ENCODE measurements at regions not wholly inside any gene's neighbourhood (a gene's known extent, or its start where the extent isn't known, plus 50 kb on each side); places are given as distances from the start of the nearest gene placed in this dataset.

GRCh38 chr5:29042152-29042551 is 2003.8 kb upstream of the CDH9 start:
- no peak overlapping the region for H3K27ac ChIP-seq (ENCODE audit: low read length)
- H3K27me3 ChIP-seq (ENCODE audit: low read depth, low read length), result no peaks in the 10 kb centered on the region
- H3K79me2 ChIP-seq (ENCODE audit: low read length), result no peaks in the 10 kb centered on the region
- no peak overlapping the region for H3K9ac ChIP-seq (ENCODE audit: low read length)
- no peak overlapping the region for H3K4me3 ChIP-seq (ENCODE audit: low read length)
- no peak overlapping the region for H3K4me2 ChIP-seq (ENCODE audit: low read length)
- no peak for TF ChIP-seq EZH2phosphoT487 (IDR thresholded peaks at IDR 0.05; ENCODE audit: low read depth)
- TF ChIP-seq CTCF (IDR thresholded peaks at IDR 0.05; ENCODE audit: low read depth, low read length), result no peak
- H4K20me1 ChIP-seq (ENCODE audit: insufficient read depth, low read length), result no peaks in the 10 kb centered on the region
- peaks cover 6% of the 10 kb centered on the region; the same call in 1 of the 2 replicates for H3K4me1 ChIP-seq (ENCODE audit: low read length)
- no peak overlapping the region for H2AFZ ChIP-seq (ENCODE audit: low read depth, low read length)
- H3K9me3 ChIP-seq (ENCODE audit: insufficient read depth, low read length), result no peaks in the 10 kb centered on the region
- no peaks in the 10 kb centered on the region for H3K36me3 ChIP-seq (replicated peaks; ENCODE audit: low read depth, low read length)

- Histone ChIP-seq H3K4me3 (ENCODE audit: low read length) (no peak overlapping the region), H3K36me3 (replicated peaks; ENCODE audit: low read depth, low read length) (no peaks in the 10 kb centered on the region), H3K4me1 (ENCODE audit: low read length) (peaks cover 4% of the 10 kb centered on the region; the same call in 1 of the 2 replicates), H3K9me3 (ENCODE audit: insufficient read depth, low read length) (no peaks in the 10 kb centered on the region), H2AFZ (ENCODE audit: low read depth, low read length) (no peak overlapping the region), H3K79me2 (ENCODE audit: low read length) (no peaks in the 10 kb centered on the region), H4K20me1 (ENCODE audit: insufficient read depth, low read length) (no peaks in the 10 kb centered on the region), H3K27me3 (ENCODE audit: low read depth, low read length) (no peaks in the 10 kb centered on the region), H3K27ac (ENCODE audit: low read length) (no peak overlapping the region), H3K9ac (ENCODE audit: low read length) (no peak overlapping the region), H3K4me2 (ENCODE audit: low read length) (no peak overlapping the region)
- TF ChIP-seq EZH2phosphoT487 (IDR thresholded peaks at IDR 0.05; ENCODE audit: low read depth), result no peak
- TF ChIP-seq CTCF (IDR thresholded peaks at IDR 0.05; ENCODE audit: low read depth, low read length), result no peak
These were observed 2002.0 kb upstream of the CDH9 start for GRCh38 chr5:29040404-29040803.

DNA sequence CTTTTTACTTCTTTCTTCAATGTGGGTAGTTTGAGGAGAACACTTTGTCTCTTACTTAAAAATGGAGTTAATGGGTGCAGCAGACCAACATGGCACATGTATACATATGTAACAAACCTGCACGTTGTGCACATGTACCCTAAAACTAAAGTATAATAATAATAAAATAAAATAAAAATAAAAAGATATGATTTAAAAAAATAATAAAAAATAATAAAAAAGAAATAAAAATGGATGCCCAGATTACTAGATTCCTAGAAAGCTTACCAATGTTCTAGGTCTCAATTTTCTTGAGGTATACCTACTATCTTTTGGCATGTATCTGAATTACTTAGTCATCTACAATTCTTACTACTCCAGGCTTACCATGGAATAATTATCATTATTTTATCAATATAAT is 2001.6 kb upstream of the CDH9 start:
- no peak overlapping the region for H3K9ac ChIP-seq (ENCODE audit: low read length)
- H3K9me3 ChIP-seq (ENCODE audit: insufficient read depth, low read length), result no peaks in the 10 kb centered on the region
- no peaks in the 10 kb centered on the region for H3K4me1 ChIP-seq (ENCODE audit: low read length)
- no peaks in the 10 kb centered on the region for H3K36me3 ChIP-seq (replicated peaks; ENCODE audit: low read depth, low read length)
- TF ChIP-seq CTCF (IDR thresholded peaks at IDR 0.05; ENCODE audit: low read depth, low read length), result no peak
- no peaks in the 10 kb centered on the region for H3K79me2 ChIP-seq (ENCODE audit: low read length)
- H3K4me3 ChIP-seq (ENCODE audit: low read length), result no peak overlapping the region
- no peak overlapping the region for H3K27ac ChIP-seq (ENCODE audit: low read length)
- no peak overlapping the region for H2AFZ ChIP-seq (ENCODE audit: low read depth, low read length)
- no peaks in the 10 kb centered on the region for H3K27me3 ChIP-seq (ENCODE audit: low read depth, low read length)
- no peak overlapping the region for H3K4me2 ChIP-seq (ENCODE audit: low read length)
- no peaks in the 10 kb centered on the region for H4K20me1 ChIP-seq (ENCODE audit: insufficient read depth, low read length)

- Histone ChIP-seq H2AFZ (ENCODE audit: low read depth, low read length) (no peak overlapping the region), H3K4me3 (ENCODE audit: low read length) (no peak overlapping the region), H3K9me3 (ENCODE audit: insufficient read depth, low read length) (no peaks in the 10 kb centered on the region), H3K9ac (ENCODE audit: low read length) (no peak overlapping the region), H3K4me1 (ENCODE audit: low read length) (peaks cover 11% of the 10 kb centered on the region; the same call in 1 of the 2 replicates), H3K36me3 (replicated peaks; ENCODE audit: low read depth, low read length) (no peaks in the 10 kb centered on the region), H3K27me3 (ENCODE audit: low read depth, low read length) (no peaks in the 10 kb centered on the region), H3K27ac (ENCODE audit: low read length) (no peak overlapping the region), H3K79me2 (ENCODE audit: low read length) (no peaks in the 10 kb centered on the region), H4K20me1 (ENCODE audit: insufficient read depth, low read length) (no peaks in the 10 kb centered on the region), H3K4me2 (ENCODE audit: low read length) (no peak overlapping the region)
- TF ChIP-seq EZH2phosphoT487 (IDR thresholded peaks at IDR 0.05; ENCODE audit: low read depth), result no peak
- no peak for TF ChIP-seq CTCF (IDR thresholded peaks at IDR 0.05; ENCODE audit: low read depth, low read length)
These were observed 1999.3 kb upstream of the CDH9 start for GRCh38 chr5:29037716-29038115.

Data from OCI-LY3 (cell line).